SKM-1 (cell line): ENCODE measurements at regions not wholly inside any gene's neighbourhood (a gene's known extent, or its start where the extent isn't known, plus 50 kb on each side); places are given as distances from the start of the nearest gene placed in this dataset.
"Not testable (repeated sequence)": the region's sequence is repeated elsewhere in the genome, so short reads cannot be mapped to it uniquely, and the experiment has no call there.

ENCODE experiments used
- DNase-seq: peaks from one replicate; lab custom pipeline; 2025; ENCODE audit not compliant: unreplicated experiment; lab: John Stamatoyannopoulos, UW

- DNase-seq, result no peak
Observed at GRCh38 chr11:21711341-21711740, 481.5 kb upstream of the ANO5 start.

GRCh38 chr11:21723678-21724077 is 469.2 kb upstream of the ANO5 start:
- DNase-seq, result no peak

GRCh38 chr11:21727102-21727501 is 465.8 kb upstream of the ANO5 start:
- DNase-seq, result no peak

- DNase-seq, result no peak
Observed at GRCh38 chr11:21736404-21736803, 456.5 kb upstream of the ANO5 start.

GRCh38 chr11:21752475-21753243 is 440.2 kb upstream of the ANO5 start:
- DNase-seq, result not testable (repeated sequence)

GRCh38 chr11:21753244-21753767 is 439.6 kb upstream of the ANO5 start:
- DNase-seq, result not testable (repeated sequence)

GRCh38 chr11:21761000-21761399 is 431.9 kb upstream of the ANO5 start:
- DNase-seq, result no peak

GRCh38 chr11:21768388-21768787 is 424.5 kb upstream of the ANO5 start:
- DNase-seq, result no peak

GRCh38 chr11:21769188-21769587 is 423.7 kb upstream of the ANO5 start:
- DNase-seq, result no peak

- no peak for DNase-seq
Observed at GRCh38 chr11:21771097-21771496, 421.8 kb upstream of the ANO5 start.

GRCh38 chr11:21774212-21774611 is 418.7 kb upstream of the ANO5 start:
- no peak for DNase-seq

- no peak for DNase-seq
Observed at GRCh38 chr11:21775911-21776310, 417.0 kb upstream of the ANO5 start.

- no peak for DNase-seq
Observed at GRCh38 chr11:21783954-21784353, 408.9 kb upstream of the ANO5 start.

- DNase-seq, result no peak
Observed at GRCh38 chr11:21785351-21785750, 407.5 kb upstream of the ANO5 start.

GRCh38 chr11:21794306-21794705 is 398.6 kb upstream of the ANO5 start:
- DNase-seq, result no peak

- no peak for DNase-seq
Observed at GRCh38 chr11:21798216-21798615, 394.7 kb upstream of the ANO5 start.

GRCh38 chr11:21804523-21804922 is 388.4 kb upstream of the ANO5 start:
- DNase-seq, result not testable (repeated sequence)

GRCh38 chr11:21806508-21806907 is 386.4 kb upstream of the ANO5 start:
- DNase-seq, result no peak

- no peak for DNase-seq
Observed at GRCh38 chr11:21806947-21807346, 385.9 kb upstream of the ANO5 start.

GRCh38 chr11:21807350-21807749 is 385.5 kb upstream of the ANO5 start:
- no peak for DNase-seq

- no peak for DNase-seq
Observed at GRCh38 chr11:21810650-21811049, 382.2 kb upstream of the ANO5 start.

GRCh38 chr11:21811572-21811971 is 381.3 kb upstream of the ANO5 start:
- no peak for DNase-seq

GRCh38 chr11:21814169-21814568 is 378.7 kb upstream of the ANO5 start:
- DNase-seq, result no peak
